GM21717 (cell line): ENCODE measurements at regions not wholly inside any gene's neighbourhood (a gene's known extent, or its start where the extent isn't known, plus 50 kb on each side); places are given as distances from the start of the nearest gene placed in this dataset.

Experiments
- ATAC-seq: cut with Tn5 transposase; IDR thresholded peaks from one replicate; pipeline ENCODE4 v1.9.1; 2021; ENCODE audit warnings: mild to moderate bottlenecking, moderate library complexity; ENCODE audit not compliant: unreplicated experiment

DNA sequence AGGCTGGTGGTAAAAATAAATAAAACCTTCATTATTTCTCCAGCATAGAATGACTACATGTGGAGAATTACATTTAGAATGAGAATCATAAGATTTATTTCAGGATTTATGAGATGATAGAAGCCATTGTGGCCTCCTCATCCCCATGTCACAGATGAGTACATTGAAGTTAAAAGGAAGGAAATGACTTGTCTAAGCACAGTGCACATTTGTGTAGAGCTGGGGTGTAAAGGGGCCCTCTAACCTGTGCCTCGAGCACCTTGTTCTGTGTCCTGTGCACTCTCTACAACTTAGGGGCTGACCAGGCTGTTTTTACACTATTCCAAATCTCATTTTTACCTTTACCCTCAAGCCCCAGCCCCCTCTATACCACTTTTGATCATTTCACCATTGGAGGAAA lies 179.4 kb downstream of the RHOU start:
- ATAC-seq = no peak

DNA sequence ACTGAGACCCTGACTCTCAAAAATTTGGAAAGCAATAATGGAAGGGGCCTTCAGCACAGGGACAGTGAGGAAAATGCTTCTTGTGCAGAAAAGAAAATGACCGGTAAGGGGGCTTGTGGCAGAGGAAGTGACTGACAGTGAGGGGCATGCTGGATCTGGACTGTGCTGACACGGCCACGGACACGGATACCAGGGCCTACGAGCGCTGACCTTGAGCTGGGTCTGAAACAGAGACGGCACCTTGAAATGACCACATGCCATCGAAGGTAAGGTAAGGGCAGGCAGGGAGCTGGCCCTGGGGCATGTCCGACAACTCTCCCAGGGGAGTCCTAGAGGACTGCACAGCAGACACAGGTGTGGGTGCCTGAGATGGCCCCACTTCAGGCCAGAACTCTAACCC lies 182.1 kb downstream of the RHOU start:
- ATAC-seq = no peak

DNA sequence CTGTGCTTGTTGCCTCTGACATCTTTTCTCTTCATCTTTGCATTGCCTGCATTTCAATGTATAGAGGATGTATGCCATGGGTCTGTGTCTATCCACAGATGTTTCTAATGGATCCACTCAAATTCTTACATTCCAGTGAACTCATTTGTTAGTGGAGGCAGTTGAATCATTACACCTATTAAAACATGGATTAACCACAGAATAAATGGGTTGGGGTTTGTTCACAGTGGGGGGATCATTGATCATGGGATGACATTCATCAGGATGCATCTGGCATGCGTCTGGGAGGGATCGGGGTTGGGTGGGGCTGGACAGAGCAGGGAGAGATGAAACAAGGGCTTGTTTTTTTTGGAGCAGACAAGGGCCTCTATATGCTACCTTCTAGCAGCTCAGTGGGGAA lies 182.5 kb downstream of the RHOU start:
- ATAC-seq = no peak

DNA sequence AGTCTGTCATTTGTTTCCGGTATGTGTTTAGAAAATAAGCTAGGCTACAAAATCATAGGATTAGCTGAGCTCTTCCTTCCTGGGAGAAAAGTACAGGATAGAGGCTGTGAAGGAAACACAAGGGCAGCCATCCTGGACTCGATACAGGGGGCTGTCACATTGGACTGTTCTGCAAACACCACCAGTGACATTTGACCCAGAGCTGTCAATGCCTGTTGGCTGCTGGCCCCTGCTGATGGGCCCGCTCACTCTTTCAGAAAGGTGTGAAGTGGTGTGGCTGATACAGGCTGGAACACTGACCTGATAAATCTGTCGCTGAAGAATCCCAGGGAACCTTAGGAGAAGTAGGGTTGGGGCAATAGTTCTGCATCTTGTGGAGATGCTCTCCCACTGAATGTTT lies 183.1 kb downstream of the RHOU start:
- no peak for ATAC-seq

DNA sequence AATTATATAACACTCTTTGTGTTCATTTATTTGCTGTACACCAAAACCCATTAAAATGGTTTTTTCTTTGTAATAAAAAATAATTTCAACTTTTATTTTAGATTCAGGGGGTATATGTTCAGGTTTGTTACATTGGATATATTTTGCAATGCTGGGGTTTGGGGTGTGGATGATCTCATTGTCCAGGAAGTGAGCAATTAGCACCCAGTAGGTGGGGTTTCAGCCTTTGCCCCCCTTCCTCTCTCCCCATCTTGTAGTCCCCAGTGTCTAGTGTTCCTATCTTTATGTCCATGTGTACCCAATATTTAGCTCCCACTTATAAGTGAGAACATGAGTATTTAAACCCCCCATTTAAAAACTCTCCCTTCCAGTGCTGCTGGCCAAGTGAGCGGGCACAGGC lies 184.6 kb downstream of the RHOU start:
- ATAC-seq = no peak

DNA sequence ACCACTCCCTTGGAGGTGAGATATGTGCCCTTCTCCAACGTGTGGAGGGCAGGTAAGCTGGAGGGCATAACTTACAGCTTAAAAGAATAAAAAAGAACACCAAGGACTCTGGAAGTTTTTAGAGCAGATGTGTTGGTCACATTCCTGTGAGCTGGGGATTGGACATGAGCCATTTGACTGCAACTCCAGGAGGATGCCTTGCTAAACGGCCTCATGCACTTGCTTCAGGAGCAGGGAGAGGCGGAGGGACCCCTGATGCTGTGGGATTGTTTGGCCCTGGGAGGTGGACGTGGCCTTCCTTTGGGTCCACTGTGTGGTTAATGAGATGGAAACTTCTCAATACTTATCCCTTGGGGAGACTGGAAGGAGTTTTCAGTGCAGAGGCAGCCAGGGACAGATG lies 185.6 kb downstream of the RHOU start:
- ATAC-seq = no peak

DNA sequence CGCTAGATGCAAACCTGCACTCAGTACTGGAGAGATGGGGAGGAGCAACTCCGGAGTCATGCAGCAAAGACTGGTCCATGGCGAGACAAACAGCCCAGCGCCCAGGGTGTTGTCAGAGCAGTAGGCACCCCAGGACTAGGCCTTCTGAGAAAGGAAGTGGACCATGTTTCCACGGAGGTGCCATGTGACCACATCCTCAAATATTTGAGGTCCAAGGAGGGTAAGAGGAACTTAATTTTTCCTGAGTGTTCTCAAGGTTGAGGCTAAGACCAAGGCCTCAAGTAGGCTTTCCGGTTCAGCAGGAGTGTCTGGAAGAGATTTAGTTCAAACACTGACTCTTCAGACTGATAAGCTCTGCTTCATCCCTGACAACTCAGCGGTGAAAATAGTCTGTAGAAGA lies 186.2 kb downstream of the RHOU start:
- ATAC-seq = no peak

DNA sequence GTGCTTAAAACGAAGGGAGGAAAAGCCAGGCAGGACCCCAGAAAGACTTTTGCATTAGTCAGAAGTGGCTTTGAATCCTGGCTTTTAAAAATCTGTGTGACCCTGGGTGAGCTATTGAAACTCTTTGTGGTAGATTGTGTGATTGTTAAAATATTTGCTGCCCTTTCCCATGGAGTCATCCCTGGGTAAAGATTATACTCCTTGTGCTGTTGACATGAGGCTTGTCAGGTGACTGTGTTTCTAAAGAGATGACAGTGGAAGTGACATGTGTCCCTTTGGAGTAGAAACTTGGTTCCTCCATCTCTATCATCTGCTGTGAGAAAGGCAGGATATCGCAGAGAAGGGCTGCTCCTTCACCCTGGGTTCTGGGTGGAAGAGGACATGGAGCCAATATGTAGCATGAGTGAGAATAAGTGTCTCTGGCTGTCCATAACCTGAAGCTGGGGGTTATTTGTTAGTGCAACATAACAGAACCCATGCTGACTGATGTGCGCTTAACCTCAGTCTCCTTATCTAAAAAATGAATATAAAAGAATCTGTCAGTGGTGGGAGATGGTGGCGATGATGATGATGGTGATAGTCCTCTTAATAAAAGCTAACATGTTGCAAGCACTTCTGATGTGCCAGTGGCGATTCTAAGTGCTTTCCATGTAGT lies 187.6 kb downstream of the RHOU start:
- ATAC-seq = no peak

DNA sequence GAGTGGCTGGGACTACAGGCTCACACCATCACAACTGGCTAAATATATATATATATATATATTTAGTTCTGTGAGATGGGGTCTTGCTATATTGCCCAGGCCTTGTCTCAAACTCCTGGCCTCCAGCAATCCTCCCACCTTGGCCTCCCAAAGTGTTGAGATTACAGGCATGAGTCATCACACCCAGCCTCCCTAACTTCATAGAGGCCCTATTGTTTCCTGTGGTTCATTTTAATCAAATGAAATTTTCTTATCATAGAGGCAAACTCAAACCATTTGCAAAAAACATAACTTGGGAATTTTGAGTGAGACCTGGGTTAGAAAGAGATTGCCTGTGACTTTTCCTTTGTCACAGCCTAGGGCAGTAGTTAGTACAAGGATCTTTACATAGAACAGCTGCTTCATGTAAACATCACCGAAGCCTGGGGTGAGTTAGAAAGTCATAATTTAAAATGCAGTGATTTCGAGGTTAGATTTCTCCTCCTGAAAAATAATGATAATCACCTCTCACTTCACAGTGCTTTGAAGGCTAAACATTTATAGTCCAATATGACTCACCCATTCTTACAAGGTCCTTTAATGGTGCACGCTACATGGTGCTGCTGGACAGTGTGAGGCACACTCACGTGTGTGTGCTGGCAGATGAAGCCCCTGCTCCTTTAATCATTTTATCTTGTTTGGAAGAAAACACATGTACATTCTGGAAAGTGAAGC lies 188.9 kb downstream of the RHOU start:
- no peak for ATAC-seq

DNA sequence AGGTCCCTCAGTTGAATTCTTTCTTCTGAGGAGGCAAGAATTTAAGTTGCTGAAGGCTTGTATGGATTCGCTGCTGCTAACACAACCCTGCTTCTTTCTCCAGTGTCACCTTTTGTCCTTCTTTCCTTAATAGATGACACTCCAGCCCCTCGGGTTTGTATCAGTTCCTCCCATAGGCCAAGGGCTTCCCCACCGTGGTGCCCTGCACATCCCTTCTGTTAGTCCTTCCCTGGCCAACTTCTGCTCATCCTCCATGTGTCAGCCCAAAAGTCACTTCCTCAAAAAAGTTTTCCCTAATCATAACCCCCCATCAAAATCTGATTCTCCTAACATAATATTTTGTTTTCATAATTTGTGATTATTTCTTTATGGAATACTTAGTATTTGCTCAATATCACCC lies 190.4 kb downstream of the RHOU start:
- ATAC-seq = no peak

DNA sequence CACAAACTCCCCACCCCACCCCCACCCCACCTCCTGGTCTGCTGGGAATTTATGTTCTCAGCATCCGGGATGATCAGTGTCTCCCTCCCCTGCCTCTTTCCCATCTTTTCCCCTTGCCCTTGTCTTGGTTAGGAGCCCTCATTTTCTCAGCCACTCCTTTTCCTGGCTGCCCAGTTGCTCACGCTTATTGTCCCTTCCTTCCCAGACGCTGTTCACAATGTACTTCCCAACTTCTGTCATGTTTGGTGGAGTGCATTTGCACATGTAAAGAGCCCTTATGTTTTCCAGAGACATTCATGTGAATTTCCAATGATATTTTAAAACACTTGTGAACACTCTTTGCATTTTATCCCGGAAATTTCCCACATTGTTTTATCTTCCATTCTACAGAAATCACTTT lies 192.1 kb downstream of the RHOU start:
- ATAC-seq = no peak

DNA sequence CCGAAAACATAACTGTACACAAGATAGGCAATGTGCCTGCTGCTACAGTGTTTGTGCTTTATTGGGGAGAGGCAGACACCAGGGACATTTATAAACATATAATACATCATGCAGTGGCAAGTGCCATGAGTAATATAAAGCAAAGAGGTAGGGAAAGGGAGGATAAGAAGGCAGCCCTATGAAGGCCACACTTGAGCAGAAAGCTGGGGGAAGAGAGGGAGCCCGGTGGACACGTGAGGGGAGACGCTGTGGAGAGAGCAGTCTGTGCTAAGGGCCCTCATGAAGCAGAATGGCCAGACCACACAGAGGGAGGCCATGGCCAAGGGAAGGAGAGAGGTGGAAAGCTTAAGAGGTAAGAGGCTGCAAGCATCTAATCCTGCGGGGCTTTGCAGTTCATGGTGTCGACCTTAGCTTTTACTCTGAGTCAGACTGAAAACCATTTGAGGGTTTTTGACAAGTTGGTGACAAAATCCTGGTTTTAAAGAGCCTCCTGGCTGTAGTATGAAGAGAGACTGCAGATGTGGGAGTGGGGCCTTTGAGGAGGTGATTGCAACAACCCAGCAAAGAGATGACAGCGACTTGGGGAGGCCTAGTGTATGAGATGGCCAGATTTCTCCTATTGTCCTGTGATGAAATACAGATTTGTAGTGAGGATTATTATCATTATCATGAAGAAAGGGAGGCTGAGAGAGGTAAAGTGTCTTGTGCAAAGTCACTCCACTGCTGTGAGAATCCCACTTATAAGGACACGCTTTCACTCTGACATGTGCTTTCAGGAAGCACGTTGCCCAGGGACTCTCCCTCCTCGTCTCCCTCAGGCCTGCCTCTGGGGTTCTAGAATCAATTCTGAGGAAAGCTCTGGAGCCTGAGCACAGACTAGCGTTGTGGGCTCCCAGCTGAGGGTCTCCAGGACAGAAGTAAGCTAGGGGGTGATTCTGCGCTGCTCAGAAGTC lies 192.9 kb downstream of the RHOU start:
- ATAC-seq = no peak

DNA sequence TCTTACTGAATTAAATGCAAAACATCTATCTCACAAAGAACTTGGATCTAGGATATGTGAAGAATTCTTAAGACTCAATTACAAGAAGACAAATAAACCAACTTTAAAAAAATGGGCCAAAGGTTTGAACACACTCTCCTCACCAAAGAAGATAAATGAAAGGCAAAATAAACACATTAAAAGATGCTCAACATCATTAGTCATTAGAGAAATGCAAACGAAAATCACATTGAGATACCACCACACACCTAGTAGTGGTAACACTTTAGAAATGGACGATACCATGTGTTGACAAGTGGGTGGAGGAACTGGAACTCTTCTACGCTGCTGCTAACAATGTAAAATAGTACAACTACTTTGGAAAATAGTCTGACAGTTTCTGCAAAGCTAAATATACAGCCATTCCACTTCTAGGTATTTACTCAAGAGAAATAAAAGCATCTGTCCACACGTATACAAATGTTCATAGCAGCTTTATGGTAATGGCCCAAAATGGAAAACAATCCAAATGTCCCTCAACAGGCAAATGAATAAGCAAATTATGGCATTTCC lies 194.3 kb downstream of the RHOU start:
- ATAC-seq = no peak

DNA sequence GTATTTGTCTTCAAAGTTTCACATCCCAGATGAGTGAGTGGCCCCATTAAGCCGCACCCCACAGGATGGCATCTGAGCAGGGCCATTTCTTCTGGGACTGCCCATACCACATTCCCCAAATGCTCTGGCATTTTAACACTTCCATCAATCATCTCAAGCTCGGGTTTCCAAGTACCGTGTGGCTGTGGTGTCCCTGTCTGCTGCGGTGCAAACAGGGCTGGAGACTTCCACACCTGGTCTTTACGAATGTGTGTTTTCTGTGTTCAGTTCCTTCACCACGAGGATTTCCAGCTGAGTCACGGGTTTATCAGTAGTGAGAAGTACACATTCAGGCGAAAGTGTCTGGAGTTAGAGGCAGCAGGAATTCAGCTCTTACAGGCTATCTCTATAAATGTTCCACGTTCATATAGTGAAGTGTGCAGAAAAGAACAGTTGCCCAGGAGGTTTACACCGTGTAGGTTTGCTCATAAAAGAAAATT lies 195.2 kb downstream of the RHOU start:
- no peak for ATAC-seq

DNA sequence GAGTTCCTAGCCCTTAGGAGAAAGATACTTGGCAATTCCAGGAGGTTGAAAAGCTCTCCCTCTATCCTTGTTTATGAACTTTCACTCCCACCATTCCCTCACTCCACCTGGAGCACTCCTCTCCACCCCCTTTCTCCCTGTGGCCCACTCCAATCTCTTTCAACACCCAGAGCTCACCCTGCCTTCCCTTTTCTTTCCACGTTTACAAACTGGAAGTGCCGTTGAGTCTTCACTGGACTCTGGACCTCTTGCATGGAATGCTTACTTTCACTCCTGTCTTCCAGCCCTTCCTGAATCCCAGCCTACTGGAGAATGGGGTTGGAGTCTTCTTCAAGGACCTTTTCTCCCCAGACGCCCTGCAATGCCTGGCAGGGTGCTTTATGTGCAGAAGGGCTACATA lies 198.5 kb downstream of the RHOU start:
- no peak for ATAC-seq

DNA sequence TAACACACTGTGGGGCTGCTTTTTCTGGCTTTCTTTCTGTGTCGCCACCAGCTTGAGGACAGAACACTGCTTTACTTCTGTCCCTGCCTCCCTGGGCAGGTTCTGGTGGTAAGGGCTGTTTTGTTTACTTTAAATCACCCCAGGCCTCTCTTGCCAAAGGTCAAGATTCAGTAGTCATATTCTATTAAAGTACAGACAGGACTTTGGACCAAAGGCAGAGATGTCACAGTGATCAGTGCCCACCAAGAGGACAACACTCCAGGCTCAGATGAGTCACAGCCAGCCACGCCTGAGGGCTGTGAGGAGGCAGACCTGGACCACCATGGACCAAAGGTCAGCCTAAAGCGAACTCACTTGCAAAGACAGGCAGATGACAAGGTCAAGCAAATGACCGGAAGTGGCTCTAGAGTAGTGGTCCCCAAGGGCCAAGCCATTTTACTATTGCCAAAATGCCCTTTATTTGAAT lies 200.0 kb downstream of the RHOU start:
- no peak for ATAC-seq

DNA sequence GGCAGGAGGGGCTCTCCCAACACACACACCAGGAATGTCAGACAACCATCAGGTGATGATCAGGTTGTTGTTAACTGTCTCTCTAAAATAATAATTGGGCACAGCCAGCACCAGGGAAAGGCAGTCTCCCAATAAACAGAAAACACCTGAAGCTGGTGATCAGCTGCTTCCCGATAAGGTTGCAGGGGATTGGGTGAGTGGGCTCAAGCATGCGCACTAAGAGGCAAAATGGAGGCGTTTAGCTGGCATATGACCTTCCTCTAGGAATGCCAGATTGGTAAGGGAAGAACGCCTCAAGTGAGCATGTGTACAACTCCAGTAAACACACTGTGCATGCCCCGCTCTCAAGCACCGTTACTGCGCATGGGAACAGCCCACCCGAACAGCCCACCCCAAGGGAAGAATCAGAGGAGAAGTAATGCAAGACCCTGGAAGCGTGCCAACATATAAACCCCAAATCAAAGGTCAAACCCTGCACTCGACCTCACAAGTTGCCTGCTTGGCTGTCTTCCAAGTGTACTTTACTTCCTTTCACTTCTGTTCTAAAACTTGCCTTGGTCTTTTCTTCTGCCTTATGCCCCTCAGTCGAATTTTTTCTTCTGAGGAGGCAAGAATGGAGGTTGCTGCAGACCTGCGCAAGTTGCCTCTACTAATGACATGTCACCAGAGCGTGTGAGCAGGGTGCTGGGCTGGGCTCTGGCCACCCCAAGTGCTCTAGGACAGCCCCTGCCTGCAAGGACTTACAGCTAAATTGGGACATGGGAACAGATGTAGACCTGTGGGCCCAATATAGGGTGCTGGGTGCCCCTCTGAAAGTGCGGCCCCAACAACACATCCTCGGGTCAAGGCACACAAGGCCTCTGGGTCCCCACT lies 200.8 kb downstream of the RHOU start:
- no peak for ATAC-seq

DNA sequence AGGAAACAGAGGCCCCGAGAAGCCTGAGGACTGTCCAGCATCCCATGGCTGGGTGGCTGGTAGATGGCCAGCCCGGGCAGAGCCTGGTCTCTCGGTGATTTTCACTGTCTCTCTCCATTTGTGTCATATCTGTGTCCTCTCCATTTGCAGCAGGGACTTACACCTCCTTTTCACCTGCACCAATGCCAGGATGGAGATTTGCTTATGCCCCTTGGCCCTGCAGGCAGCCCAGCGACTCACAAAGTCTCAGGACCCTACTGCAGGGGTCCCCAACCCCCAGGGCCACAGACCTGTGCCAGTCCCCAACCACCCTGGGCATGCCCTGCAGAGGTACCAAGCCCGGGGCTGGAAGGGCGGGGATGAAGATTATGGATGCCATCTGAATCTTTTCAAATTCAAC lies 201.6 kb downstream of the RHOU start:
- ATAC-seq = no peak

DNA sequence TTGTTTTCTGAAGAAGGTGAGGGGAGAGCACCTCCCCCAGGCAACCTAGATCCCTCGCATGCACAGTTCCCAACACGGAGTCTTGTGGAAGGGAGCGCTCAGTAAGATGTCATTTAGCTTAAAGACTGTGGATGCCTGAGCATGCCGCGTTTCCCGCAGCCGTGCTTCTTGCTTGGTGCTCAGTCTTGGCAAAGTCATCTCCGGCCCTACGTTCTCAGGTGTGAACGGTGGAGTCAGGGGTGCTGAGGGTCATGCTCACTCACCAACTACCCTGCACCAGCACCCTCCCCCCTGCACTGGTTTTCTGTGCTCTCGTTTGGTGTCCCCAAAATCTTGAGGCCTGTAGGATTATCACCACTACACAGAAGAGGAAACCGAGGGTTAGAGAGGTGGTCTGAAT lies 202.1 kb downstream of the RHOU start:
- ATAC-seq = no peak

DNA sequence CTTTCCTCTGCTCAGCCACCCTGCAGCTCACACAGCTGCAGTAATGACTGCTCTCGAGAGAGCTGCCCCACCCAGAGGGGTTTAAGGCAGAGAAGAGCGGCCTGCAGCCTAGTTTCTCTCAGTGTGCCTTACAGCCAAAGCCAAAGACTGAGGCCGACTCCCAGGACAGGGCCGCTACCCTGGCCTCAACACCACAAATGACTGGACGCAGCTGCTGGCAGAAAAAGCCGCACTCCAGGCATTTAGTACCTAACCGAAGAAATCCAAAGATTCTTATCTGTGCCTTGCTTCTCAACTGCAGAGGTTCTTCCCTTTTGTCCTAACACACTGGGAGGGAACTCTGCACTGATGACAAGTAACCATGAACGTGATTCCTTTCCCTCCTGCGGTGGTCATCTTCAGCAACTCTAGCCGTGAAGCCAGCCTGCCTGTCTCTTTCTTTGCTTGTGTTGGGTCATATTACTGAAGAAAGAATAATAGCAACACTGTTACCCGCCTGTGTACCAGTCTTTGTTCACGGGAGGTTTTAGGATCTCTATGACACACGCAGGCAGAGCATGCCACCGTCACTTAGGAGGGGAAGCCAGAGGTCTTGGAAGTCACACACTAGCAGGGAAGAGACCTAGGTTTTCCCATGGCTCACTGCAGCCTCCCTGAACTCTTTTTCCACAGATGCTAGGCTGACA lies 202.7 kb downstream of the RHOU start:
- no peak for ATAC-seq
